ENCODE measurements at regions not wholly inside any gene's neighbourhood (a gene's known extent, or its start where the extent isn't known, plus 50 kb on each side); places are given as distances from the start of the nearest gene placed in this dataset.

GRCh38 chr3:178475062-178475461 lies 61.2 kb upstream of the KCNMB2 start (continued):
- no peak for TF ChIP-seq ZNF532 (CRISPR knock-in tag; IDR thresholded peaks at IDR 0.05; ENCODE audit: borderline replicate concordance)
- no peak for TF ChIP-seq ARID4B (CRISPR knock-in tag; IDR thresholded peaks at IDR 0.05; ENCODE audit: borderline replicate concordance)
- TF ChIP-seq FOXJ3 (CRISPR knock-in tag; IDR thresholded peaks at IDR 0.05; ENCODE audit: borderline replicate concordance): no peak
- no peak for TF ChIP-seq ATF3 (CRISPR knock-in tag; conservative IDR thresholded peaks at IDR 0.05)
- no peak for TF ChIP-seq ZBTB21 (CRISPR knock-in tag; IDR thresholded peaks at IDR 0.05; ENCODE audit: borderline replicate concordance)
- TF ChIP-seq ZNF671 (CRISPR knock-in tag; IDR thresholded peaks at IDR 0.05): no peak
- no peak for TF ChIP-seq IRF1 (CRISPR knock-in tag; IDR thresholded peaks at IDR 0.05)

GRCh38 chr3:178476886-178477285 lies 59.4 kb upstream of the KCNMB2 start:
- Mint-ChIP-seq H3K36me3 (no peaks in the 10 kb centered on the region), H3K4me3 (no peak overlapping the region), H3K27ac (no peak overlapping the region), H3K27me3 (ENCODE audit: low read depth) (no peaks in the 10 kb centered on the region), H3K4me1 (peaks cover 10% of the 10 kb centered on the region), H3K9me3 (no peaks in the 10 kb centered on the region)
- CTCF ChIA-PET: no interaction called here
- POLR2A ChIA-PET: no interaction called here
- ATAC-seq (no peak), DNase-seq (ENCODE audit: low spot score) (no peak)
- no peak for TF ChIP-seq OVOL2 (CRISPR knock-in tag; IDR thresholded peaks at IDR 0.05; ENCODE audit: borderline replicate concordance)
- TF ChIP-seq FOXP4 (CRISPR knock-in tag; IDR thresholded peaks at IDR 0.05): no peak
- no peak for TF ChIP-seq ZNF512 (CRISPR knock-in tag; IDR thresholded peaks at IDR 0.05; ENCODE audit: borderline replicate concordance)
- TF ChIP-seq USF2 (CRISPR knock-in tag; IDR thresholded peaks at IDR 0.05): no peak
- no peak for TF ChIP-seq MLX (CRISPR knock-in tag; IDR thresholded peaks at IDR 0.05)
- TF ChIP-seq ZNF532 (CRISPR knock-in tag; IDR thresholded peaks at IDR 0.05; ENCODE audit: borderline replicate concordance): no peak
- no peak for TF ChIP-seq SOX15 (CRISPR knock-in tag; IDR thresholded peaks at IDR 0.05)
